ENCODE measurements at regions not wholly inside any gene's neighbourhood (a gene's known extent, or its start where the extent isn't known, plus 50 kb on each side); places are given as distances from the start of the nearest gene placed in this dataset.
"Not testable (repeated sequence)": the region's sequence is repeated elsewhere in the genome, so short reads cannot be mapped to it uniquely, and the experiment has no call there.

GRCh38 chr2:153575171-153575853 lies 96.8 kb upstream of the RPRM start:
- H3K36me3 Mint-ChIP-seq (ENCODE audit: low read depth), result no peaks in the 10 kb centered on the region
- no peak overlapping the region for H3K4me3 Mint-ChIP-seq (ENCODE audit: low read depth)
- intact Hi-C loops (cut with micrococcal nuclease), result no loop called here
- H3K27ac Mint-ChIP-seq, result no peak overlapping the region
- H3K4me1 Mint-ChIP-seq (ENCODE audit: low read depth), result no peaks in the 10 kb centered on the region
- no peak for DNase-seq (ENCODE audit: low spot score)
- no peaks in the 10 kb centered on the region for H3K27me3 Mint-ChIP-seq (ENCODE audit: low read depth)
- no peaks in the 10 kb centered on the region for H3K9me3 Mint-ChIP-seq

- H3K9me3 Mint-ChIP-seq, result peaks cover 22% of the 10 kb centered on the region
- H3K27ac Mint-ChIP-seq, result no peak overlapping the region
- no peak for DNase-seq (ENCODE audit: low spot score)
- H3K4me1 Mint-ChIP-seq (ENCODE audit: low read depth), result no peaks in the 10 kb centered on the region
- H3K4me3 Mint-ChIP-seq (ENCODE audit: low read depth), result no peak overlapping the region
- no peaks in the 10 kb centered on the region for H3K36me3 Mint-ChIP-seq (ENCODE audit: low read depth)
- intact Hi-C loops (cut with micrococcal nuclease), result no loop called here
- no peaks in the 10 kb centered on the region for H3K27me3 Mint-ChIP-seq (ENCODE audit: low read depth)
These were observed 105.7 kb upstream of the RPRM start for GRCh38 chr2:153584244-153584643.

- intact Hi-C loops (cut with micrococcal nuclease), result no loop called here
These were observed 109.8 kb upstream of the RPRM start for GRCh38 chr2:153588408-153588807.

GRCh38 chr2:153589586-153589985 lies 111.0 kb upstream of the RPRM start:
- intact Hi-C loops (cut with micrococcal nuclease), result no loop called here
- no peak overlapping the region for H3K4me3 Mint-ChIP-seq (ENCODE audit: low read depth)
- no peak overlapping the region for H3K27ac Mint-ChIP-seq
- H3K9me3 Mint-ChIP-seq, result peaks cover 28% of the 10 kb centered on the region
- H3K4me1 Mint-ChIP-seq (ENCODE audit: low read depth), result no peaks in the 10 kb centered on the region
- H3K36me3 Mint-ChIP-seq (ENCODE audit: low read depth), result no peaks in the 10 kb centered on the region
- no peaks in the 10 kb centered on the region for H3K27me3 Mint-ChIP-seq (ENCODE audit: low read depth)
- no peak for DNase-seq (ENCODE audit: low spot score)

More at GRCh38 chr2:153588408-153588807, 109.8 kb upstream of the RPRM start:
- Mint-ChIP-seq H3K9me3 (peaks cover 23% of the 10 kb centered on the region), H3K36me3 (ENCODE audit: low read depth) (no peaks in the 10 kb centered on the region), H3K27ac (no peak overlapping the region), H3K4me3 (ENCODE audit: low read depth) (no peak overlapping the region), H3K27me3 (ENCODE audit: low read depth) (no peaks in the 10 kb centered on the region), H3K4me1 (ENCODE audit: low read depth) (no peaks in the 10 kb centered on the region)
- DNase-seq (ENCODE audit: low spot score), result no peak

GRCh38 chr2:153593086-153593485 lies 114.5 kb upstream of the RPRM start:
- H3K9me3 Mint-ChIP-seq, result peaks cover 13% of the 10 kb centered on the region
- H3K4me1 Mint-ChIP-seq (ENCODE audit: low read depth); H3K4me3 Mint-ChIP-seq (ENCODE audit: low read depth); DNase-seq (ENCODE audit: low spot score); intact Hi-C loops (cut with micrococcal nuclease); H3K36me3 Mint-ChIP-seq (ENCODE audit: low read depth); H3K27me3 Mint-ChIP-seq (ENCODE audit: low read depth); H3K27ac Mint-ChIP-seq: not testable (repeated sequence)

- intact Hi-C loops (cut with micrococcal nuclease), result no loop called here
- H3K4me1 Mint-ChIP-seq (ENCODE audit: low read depth), result no peaks in the 10 kb centered on the region
- H3K27me3 Mint-ChIP-seq (ENCODE audit: low read depth), result no peaks in the 10 kb centered on the region
- no peaks in the 10 kb centered on the region for H3K36me3 Mint-ChIP-seq (ENCODE audit: low read depth)
- DNase-seq (ENCODE audit: low spot score), result no peak
- peaks cover 5% of the 10 kb centered on the region for H3K9me3 Mint-ChIP-seq
- no peak overlapping the region for H3K27ac Mint-ChIP-seq
- no peak overlapping the region for H3K4me3 Mint-ChIP-seq (ENCODE audit: low read depth)
These were observed 117.4 kb upstream of the RPRM start for GRCh38 chr2:153595939-153596338.

- no peak for DNase-seq (ENCODE audit: low spot score)
- intact Hi-C loops (cut with micrococcal nuclease), result no loop called here
- H3K27me3 Mint-ChIP-seq (ENCODE audit: low read depth), result no peaks in the 10 kb centered on the region
- no peak overlapping the region for H3K4me3 Mint-ChIP-seq (ENCODE audit: low read depth)
- H3K4me1 Mint-ChIP-seq (ENCODE audit: low read depth), result no peaks in the 10 kb centered on the region
- no peaks in the 10 kb centered on the region for H3K9me3 Mint-ChIP-seq
- H3K27ac Mint-ChIP-seq, result no peak overlapping the region
- no peaks in the 10 kb centered on the region for H3K36me3 Mint-ChIP-seq (ENCODE audit: low read depth)
These were observed 123.2 kb upstream of the RPRM start for GRCh38 chr2:153601812-153602211.

GRCh38 chr2:153604133-153604532 lies 125.6 kb upstream of the RPRM start:
- DNase-seq (ENCODE audit: low spot score), result no peak
- Mint-ChIP-seq H3K27ac (no peak overlapping the region), H3K36me3 (ENCODE audit: low read depth) (no peaks in the 10 kb centered on the region), H3K4me1 (ENCODE audit: low read depth) (no peaks in the 10 kb centered on the region), H3K9me3 (peaks cover under 1% of the 10 kb centered on the region), H3K27me3 (ENCODE audit: low read depth) (no peaks in the 10 kb centered on the region), H3K4me3 (ENCODE audit: low read depth) (no peak overlapping the region)
- intact Hi-C loops (cut with micrococcal nuclease), result no loop called here

GRCh38 chr2:153606623-153607022 lies 128.1 kb upstream of the RPRM start:
- H3K4me3 Mint-ChIP-seq (ENCODE audit: low read depth), result no peak overlapping the region
- H3K4me1 Mint-ChIP-seq (ENCODE audit: low read depth), result no peaks in the 10 kb centered on the region
- peaks cover 5% of the 10 kb centered on the region for H3K9me3 Mint-ChIP-seq
- no peak for DNase-seq (ENCODE audit: low spot score)
- H3K27me3 Mint-ChIP-seq (ENCODE audit: low read depth), result no peaks in the 10 kb centered on the region
- no peaks in the 10 kb centered on the region for H3K36me3 Mint-ChIP-seq (ENCODE audit: low read depth)
- H3K27ac Mint-ChIP-seq, result no peak overlapping the region
- intact Hi-C loops (cut with micrococcal nuclease), result no loop called here

- no peaks in the 10 kb centered on the region for H3K27me3 Mint-ChIP-seq (ENCODE audit: low read depth)
- peaks cover 27% of the 10 kb centered on the region for H3K9me3 Mint-ChIP-seq
- H3K27ac Mint-ChIP-seq, result no peak overlapping the region
- intact Hi-C loops (cut with micrococcal nuclease), result no loop called here
- H3K36me3 Mint-ChIP-seq (ENCODE audit: low read depth), result no peaks in the 10 kb centered on the region
- H3K4me1 Mint-ChIP-seq (ENCODE audit: low read depth), result no peaks in the 10 kb centered on the region
- DNase-seq (ENCODE audit: low spot score), result no peak
- H3K4me3 Mint-ChIP-seq (ENCODE audit: low read depth), result no peak overlapping the region
These were observed 143.7 kb upstream of the RPRM start for GRCh38 chr2:153622285-153622684.

GRCh38 chr2:153623020-153623419 lies 144.5 kb upstream of the RPRM start:
- Mint-ChIP-seq H3K4me1 (ENCODE audit: low read depth) (no peaks in the 10 kb centered on the region), H3K4me3 (ENCODE audit: low read depth) (no peak overlapping the region), H3K9me3 (peaks cover 24% of the 10 kb centered on the region), H3K27ac (no peak overlapping the region), H3K27me3 (ENCODE audit: low read depth) (no peaks in the 10 kb centered on the region), H3K36me3 (ENCODE audit: low read depth) (no peaks in the 10 kb centered on the region)
- intact Hi-C loops (cut with micrococcal nuclease), result no loop called here
- no peak for DNase-seq (ENCODE audit: low spot score)

- Mint-ChIP-seq H3K36me3 (ENCODE audit: low read depth) (no peaks in the 10 kb centered on the region), H3K27me3 (ENCODE audit: low read depth) (no peaks in the 10 kb centered on the region), H3K27ac (no peak overlapping the region), H3K4me1 (ENCODE audit: low read depth) (no peaks in the 10 kb centered on the region), H3K9me3 (peaks cover 6% of the 10 kb centered on the region), H3K4me3 (ENCODE audit: low read depth) (no peak overlapping the region)
- intact Hi-C loops (cut with micrococcal nuclease), result no loop called here
- DNase-seq (ENCODE audit: low spot score), result no peak
These were observed 148.1 kb upstream of the RPRM start for GRCh38 chr2:153626676-153627075.

GRCh38 chr2:153635494-153635893 lies 156.9 kb upstream of the RPRM start:
- no peak for DNase-seq (ENCODE audit: low spot score)
- Mint-ChIP-seq H3K4me3 (ENCODE audit: low read depth) (no peak overlapping the region), H3K4me1 (ENCODE audit: low read depth) (no peaks in the 10 kb centered on the region), H3K27me3 (ENCODE audit: low read depth) (no peaks in the 10 kb centered on the region), H3K27ac (no peak overlapping the region), H3K9me3 (peaks cover 14% of the 10 kb centered on the region), H3K36me3 (ENCODE audit: low read depth) (no peaks in the 10 kb centered on the region)
- intact Hi-C loops (cut with micrococcal nuclease), result no loop called here

GRCh38 chr2:153641046-153641445 lies 162.5 kb upstream of the RPRM start:
- DNase-seq (ENCODE audit: low spot score), result no peak
- Mint-ChIP-seq H3K27ac (no peak overlapping the region), H3K4me3 (ENCODE audit: low read depth) (no peak overlapping the region), H3K27me3 (ENCODE audit: low read depth) (no peaks in the 10 kb centered on the region), H3K9me3 (peaks cover 22% of the 10 kb centered on the region), H3K4me1 (ENCODE audit: low read depth) (no peaks in the 10 kb centered on the region), H3K36me3 (ENCODE audit: low read depth) (no peaks in the 10 kb centered on the region)
- intact Hi-C loops (cut with micrococcal nuclease), result no loop called here

Measured in activated T-helper 2 cell treated with anti-CD3 and anti-CD28 coated beads, Interferon-gamma antibody, Interleukin-2, Interleukin-4, amounts not matched to agents 10 μg/mL and 5 μg/mL and 100 μg/mL, durations not matched to agents 14 hours and 24 hours and 36 hours (primary cell).